Hepatocyte (in vitro differentiated cells): ENCODE measurements at regions not wholly inside any gene's neighbourhood (a gene's known extent, or its start where the extent isn't known, plus 50 kb on each side); places are given as distances from the start of the nearest gene placed in this dataset.

Experiments used
- DNase-seq: peaks from one replicate; pipeline ENCODE4 v3.0.0-alpha.2; 2016; ENCODE audit warnings: low spot score
- H2AFZ ChIP-seq: fragments of 200-600 bp; sonication (generic); 2 replicates; pipeline ENCODE4 v1.6.0; 2016; ENCODE audit warnings: antibody characterized with exemption, mild to moderate bottlenecking
- H3K27ac ChIP-seq: fragments of 200-600 bp; sonication (generic); 2 replicates; pipeline ENCODE4 v1.5.1; 2016; ENCODE audit warnings: mild to moderate bottlenecking
- H3K27me3 ChIP-seq: fragments of 200-600 bp; sonication (generic); 2 replicates; pipeline ENCODE4 v1.6.1; 2016
- H3K36me3 ChIP-seq: fragments of 200-600 bp; sonication (generic); replicated peaks from 2 replicates; pipeline ENCODE4 v1.5.1; 2016; ENCODE audit warnings: low read depth; ENCODE audit not compliant: insufficient read depth
- H3K4me1 ChIP-seq: fragments of 200-600 bp; sonication (generic); 2 replicates; pipeline ENCODE4 v1.5.1; 2016; ENCODE audit warnings: mild to moderate bottlenecking, moderate library complexity; ENCODE audit not compliant: insufficient read depth
- H3K4me2 ChIP-seq: fragments of 200-600 bp; sonication (generic); 2 replicates; pipeline ENCODE4 v1.6.0; 2016
- H3K4me3 ChIP-seq: fragments of 200-600 bp; sonication (generic); 2 replicates; pipeline ENCODE4 v1.5.1; 2016; ENCODE audit warnings: mild to moderate bottlenecking
- H3K79me2 ChIP-seq: fragments of 200-600 bp; sonication (generic); 2 replicates; pipeline ENCODE4 v1.6.0; 2017; ENCODE audit warnings: mild to moderate bottlenecking
- H3K9me2 ChIP-seq: fragments of 200-600 bp; sonication (generic); replicated peaks from 2 replicates; pipeline ENCODE4 v1.6.0; 2017; ENCODE audit warnings: mild to moderate bottlenecking; ENCODE audit not compliant: insufficient read depth
- H3K9me3 ChIP-seq: fragments of 200-600 bp; sonication (generic); 2 replicates; pipeline ENCODE4 v1.5.1; 2016; ENCODE audit warnings: low read depth, mild to moderate bottlenecking
- H4K20me1 ChIP-seq: fragments of 200-600 bp; sonication (generic); 2 replicates; pipeline ENCODE4 v1.6.0; 2016; ENCODE audit warnings: mild to moderate bottlenecking; ENCODE audit not compliant: insufficient read depth, poor library complexity, severe bottlenecking
- CTCF ChIP-seq: fragments of 200-600 bp; sonication (generic); IDR thresholded peaks from 2 replicates; pipeline ENCODE4 v1.5.1; 2016; ENCODE audit warnings: antibody characterized with exemption, mild to moderate bottlenecking; ENCODE audit not compliant: poor library complexity
- EZH2 ChIP-seq: fragments of 200-600 bp; sonication (generic); IDR thresholded peaks from 2 replicates; pipeline ENCODE4 v1.6.1; 2016; ENCODE audit warnings: antibody characterized with exemption, mild to moderate bottlenecking, borderline replicate concordance
- EZH2phosphoT487 ChIP-seq: fragments of 200-600 bp; sonication (generic); IDR thresholded peaks from one replicate; pipeline ENCODE4 v1.6.1; 2018; ENCODE audit warnings: antibody characterized with exemption, mild to moderate bottlenecking, low read depth, moderate library complexity; ENCODE audit not compliant: unreplicated experiment, severe bottlenecking
- WGBS: methylation state at CpG from one replicate; pipeline ENCODE4 v1.1.6; 2016; ENCODE audit warnings: low lambda C conversion rate; ENCODE audit errors: missing lambda C conversion rate; 5-methylcytosine and 5-hydroxymethylcytosine counted together

- no peaks in the 10 kb centered on the region for H3K36me3 ChIP-seq
- TF ChIP-seq CTCF, result no peak
- no peak for TF ChIP-seq EZH2phosphoT487
- TF ChIP-seq EZH2, result no peak
- WGBS, result 98% methylated on average over 2 of the region's 2 CpGs
Measured at GRCh38 chr5:72656756-72657513, 149.7 kb upstream of the ZNF366 start.

GRCh38 chr5:72656331-72656730, 149.1 kb upstream of the ZNF366 start:
- H3K9me2 ChIP-seq, result no peaks in the 10 kb centered on the region
- H2AFZ ChIP-seq, result no peak overlapping the region
- H3K4me2 ChIP-seq, result no peak overlapping the region
- H3K4me1 ChIP-seq, result peaks cover 10% of the 10 kb centered on the region
- H3K79me2 ChIP-seq, result no peaks in the 10 kb centered on the region
- TF ChIP-seq EZH2phosphoT487 (no peak), EZH2 (no peak), CTCF (no peak)
- no peak overlapping the region for H3K4me3 ChIP-seq
- no peak overlapping the region for H3K27ac ChIP-seq
- no peaks in the 10 kb centered on the region for H3K36me3 ChIP-seq
- no peaks in the 10 kb centered on the region for H3K9me3 ChIP-seq
- 92% methylated on average over 4 of the region's 4 CpGs for WGBS
- H3K27me3 ChIP-seq, result no peaks in the 10 kb centered on the region
- no peaks in the 10 kb centered on the region for H4K20me1 ChIP-seq
- DNase-seq, result no peak

More at GRCh38 chr5:72656756-72657513, 149.7 kb upstream of the ZNF366 start:
- Histone ChIP-seq H3K79me2 (no peaks in the 10 kb centered on the region), H3K27me3 (no peaks in the 10 kb centered on the region), H3K4me2 (no peak overlapping the region), H4K20me1 (no peaks in the 10 kb centered on the region), H3K27ac (no peak overlapping the region), H2AFZ (no peak overlapping the region), H3K9me3 (no peaks in the 10 kb centered on the region), H3K4me3 (no peak overlapping the region), H3K9me2 (no peaks in the 10 kb centered on the region), H3K4me1 (peaks cover 10% of the 10 kb centered on the region)
- no peak for DNase-seq

GRCh38 chr5:72654231-72654630, 147.0 kb upstream of the ZNF366 start:
- H4K20me1 ChIP-seq, result no peaks in the 10 kb centered on the region
- no peaks in the 10 kb centered on the region for H3K9me2 ChIP-seq
- no peaks in the 10 kb centered on the region for H3K79me2 ChIP-seq
- H3K4me2 ChIP-seq, result no peak overlapping the region
- peaks cover 10% of the 10 kb centered on the region for H3K4me1 ChIP-seq
- H3K9me3 ChIP-seq, result no peaks in the 10 kb centered on the region
- H3K4me3 ChIP-seq, result no peak overlapping the region
- no peak for DNase-seq
- H2AFZ ChIP-seq, result no peak overlapping the region
- no peaks in the 10 kb centered on the region for H3K27me3 ChIP-seq
- TF ChIP-seq EZH2phosphoT487 (no peak), CTCF (no peak), EZH2 (no peak)
- no peaks in the 10 kb centered on the region for H3K36me3 ChIP-seq
- no peak overlapping the region for H3K27ac ChIP-seq
- 83% methylated on average over 2 of the region's 2 CpGs for WGBS
